NCI-H2107 treated with DMSO at 0.1 percent for 48 hours (cell line): ENCODE measurements at regions not wholly inside any gene's neighbourhood (a gene's known extent, or its start where the extent isn't known, plus 50 kb on each side); places are given as distances from the start of the nearest gene placed in this dataset.
"Not testable (repeated sequence)": the region's sequence is repeated elsewhere in the genome, so short reads cannot be mapped to it uniquely, and the experiment has no call there.

Source experiments
- DNase-seq: peaks from one replicate; lab custom pipeline; 2025; ENCODE audit not compliant: unreplicated experiment; lab: John Stamatoyannopoulos, UW

GRCh38 chr17:63019138-63019873 is 53.3 kb downstream of the TANC2 start:
- DNase-seq = no peak

- no peak for DNase-seq
Measured at GRCh38 chr17:63022567-63022966, 56.5 kb downstream of the TANC2 start.

- DNase-seq = no peak
Measured at GRCh38 chr17:63023049-63023448, 57.0 kb downstream of the TANC2 start.

GRCh38 chr17:63024201-63024600 is 58.2 kb downstream of the TANC2 start:
- no peak for DNase-seq

GRCh38 chr17:63024716-63025115 is 58.7 kb downstream of the TANC2 start:
- no peak for DNase-seq

GRCh38 chr17:63025637-63026036 is 59.6 kb downstream of the TANC2 start:
- DNase-seq = not testable (repeated sequence)

- DNase-seq = no peak
Measured at GRCh38 chr17:63029541-63029940, 63.5 kb downstream of the TANC2 start.

GRCh38 chr17:63032142-63032541 is 66.1 kb downstream of the TANC2 start:
- no peak for DNase-seq

GRCh38 chr17:63033142-63033541 is 67.1 kb downstream of the TANC2 start:
- no peak for DNase-seq

- DNase-seq = no peak
Measured at GRCh38 chr17:63035271-63035670, 69.2 kb downstream of the TANC2 start.

- DNase-seq = no peak
Measured at GRCh38 chr17:63035695-63036094, 69.7 kb downstream of the TANC2 start.

GRCh38 chr17:63039342-63039741 is 73.3 kb downstream of the TANC2 start:
- peak; percentile 73 for DNase-seq

GRCh38 chr17:63039899-63040602 is 74.0 kb downstream of the TANC2 start:
- DNase-seq = peak; percentile 21

- DNase-seq = no peak
Measured at GRCh38 chr17:63040816-63041215, 74.8 kb downstream of the TANC2 start.

- DNase-seq = no peak
Measured at GRCh38 chr17:63041251-63041650, 75.2 kb downstream of the TANC2 start.

GRCh38 chr17:63041722-63042121 is 75.7 kb downstream of the TANC2 start:
- DNase-seq = no peak

- peak; percentile 22 for DNase-seq
Measured at GRCh38 chr17:63042256-63042812, 76.3 kb downstream of the TANC2 start.

GRCh38 chr17:63057560-63057959 is 91.5 kb downstream of the TANC2 start:
- DNase-seq = not testable (repeated sequence)

GRCh38 chr17:63066158-63066813 is 100.3 kb downstream of the TANC2 start:
- DNase-seq = no peak

- no peak for DNase-seq
Measured at GRCh38 chr17:63069245-63069644, 103.2 kb downstream of the TANC2 start.

- no peak for DNase-seq
Measured at GRCh38 chr17:63070031-63070430, 104.0 kb downstream of the TANC2 start.

GRCh38 chr17:63071797-63072196 is 105.8 kb downstream of the TANC2 start:
- DNase-seq = no peak
